Coronary artery (tissue), 2 donors: ENCODE measurements at regions not wholly inside any gene's neighbourhood (a gene's known extent, or its start where the extent isn't known, plus 50 kb on each side); places are given as distances from the start of the nearest gene placed in this dataset.

Experiments
- DNase-seq: peaks from one replicate; pipeline ENCODE4 v3.0.0-alpha.2; 2017; ENCODE audit warnings: low spot score
- H3K27ac ChIP-seq, 2 donors: fragments of 200-600 bp; sonication (generic); one replicate each; pipeline ENCODE4 v1.5.1; 2016 to 2019
- H3K4me3 ChIP-seq: fragments of 200-600 bp; sonication (generic); 2 replicates; pipeline ENCODE4 v1.5.1; 2016; ENCODE audit warnings: mild to moderate bottlenecking, moderate library complexity
- TF ChIP-seq, protein P1 (sequence below): fragments of 200-600 bp; sonication (generic); IDR thresholded peaks from one replicate; pipeline ENCODE4 v1.5.1; 2019; ENCODE audit warnings: antibody characterized with exemption

DNA sequence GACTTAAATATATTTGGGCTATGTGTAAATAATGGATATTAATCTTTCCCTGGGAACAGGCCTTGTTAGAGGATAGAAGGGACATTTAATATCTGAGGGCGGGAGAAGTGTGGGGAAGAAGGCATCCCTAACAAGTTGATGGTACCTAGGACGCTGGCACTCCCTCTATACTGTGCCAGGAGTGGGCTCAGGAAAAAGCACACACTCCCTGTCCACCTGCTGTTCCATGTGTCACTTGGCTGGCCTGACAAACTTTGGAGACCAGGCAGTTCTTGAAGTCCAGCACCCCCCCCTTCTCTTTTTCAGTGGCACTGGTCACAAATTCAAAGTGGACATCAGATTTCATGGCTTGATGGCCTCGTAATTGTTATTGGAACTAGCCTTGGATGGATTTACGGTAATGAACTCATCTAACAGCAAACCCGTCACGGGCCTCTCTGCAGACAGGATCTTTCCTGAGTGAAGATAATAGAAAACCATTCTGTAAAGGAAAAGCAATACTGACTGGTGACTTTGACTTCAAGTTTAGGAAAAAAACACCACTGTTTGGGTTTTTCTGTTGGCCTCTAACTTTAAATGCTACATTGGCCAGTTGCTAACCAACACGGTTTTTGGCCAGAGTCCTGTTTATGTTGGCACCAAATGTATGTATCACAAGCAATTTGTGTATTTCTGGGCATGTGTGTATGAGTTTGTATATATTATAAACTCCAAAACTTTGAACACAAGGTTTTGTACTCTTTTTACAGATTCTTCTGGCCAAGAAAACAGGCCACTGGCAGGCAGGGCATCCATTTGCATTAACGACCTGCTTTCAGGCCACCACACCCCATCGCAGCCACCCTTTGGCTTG lies 552.6 kb downstream of the CCDC171 start:
- Histone ChIP-seq H3K27ac (no peak overlapping the region), H3K4me3 (no peak overlapping the region)
- TF ChIP-seq, protein P1, sequence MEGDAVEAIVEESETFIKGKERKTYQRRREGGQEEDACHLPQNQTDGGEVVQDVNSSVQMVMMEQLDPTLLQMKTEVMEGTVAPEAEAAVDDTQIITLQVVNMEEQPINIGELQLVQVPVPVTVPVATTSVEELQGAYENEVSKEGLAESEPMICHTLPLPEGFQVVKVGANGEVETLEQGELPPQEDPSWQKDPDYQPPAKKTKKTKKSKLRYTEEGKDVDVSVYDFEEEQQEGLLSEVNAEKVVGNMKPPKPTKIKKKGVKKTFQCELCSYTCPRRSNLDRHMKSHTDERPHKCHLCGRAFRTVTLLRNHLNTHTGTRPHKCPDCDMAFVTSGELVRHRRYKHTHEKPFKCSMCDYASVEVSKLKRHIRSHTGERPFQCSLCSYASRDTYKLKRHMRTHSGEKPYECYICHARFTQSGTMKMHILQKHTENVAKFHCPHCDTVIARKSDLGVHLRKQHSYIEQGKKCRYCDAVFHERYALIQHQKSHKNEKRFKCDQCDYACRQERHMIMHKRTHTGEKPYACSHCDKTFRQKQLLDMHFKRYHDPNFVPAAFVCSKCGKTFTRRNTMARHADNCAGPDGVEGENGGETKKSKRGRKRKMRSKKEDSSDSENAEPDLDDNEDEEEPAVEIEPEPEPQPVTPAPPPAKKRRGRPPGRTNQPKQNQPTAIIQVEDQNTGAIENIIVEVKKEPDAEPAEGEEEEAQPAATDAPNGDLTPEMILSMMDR = no peak
- DNase-seq = no peak

DNA sequence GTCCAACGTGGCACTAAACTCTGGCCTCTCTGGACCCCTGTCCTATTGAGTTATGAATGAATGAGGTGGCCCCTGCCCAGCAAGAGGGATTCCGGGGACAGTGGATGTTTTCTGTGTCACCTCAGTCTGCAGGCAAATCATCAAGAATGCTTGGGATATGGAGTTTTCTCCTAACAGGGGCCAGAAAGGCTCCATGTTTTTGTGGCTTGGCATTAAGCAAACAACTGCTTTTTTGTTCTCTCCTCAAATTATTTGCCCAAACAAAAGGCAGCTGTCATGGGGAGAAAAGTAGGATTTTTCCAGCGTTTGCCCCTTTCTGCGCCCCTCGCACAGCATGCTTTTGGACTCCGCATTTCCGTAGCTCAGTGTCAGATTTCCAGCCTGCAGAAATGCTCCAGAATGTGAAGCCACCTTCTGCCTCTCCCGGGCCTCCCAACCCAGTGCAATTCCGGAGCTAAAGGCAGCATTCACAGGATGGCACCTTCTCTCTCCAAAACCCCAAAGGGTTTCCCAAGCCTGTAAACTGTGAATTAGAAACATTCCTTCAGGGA lies 553.3 kb downstream of the CCDC171 start:
- Histone ChIP-seq H3K4me3 (no peak overlapping the region), H3K27ac (no peak overlapping the region)
- TF ChIP-seq, protein P1 = no peak
- no peak for DNase-seq

- TF ChIP-seq, protein P1 = no peak
- no peak for DNase-seq
These were observed 559.3 kb downstream of the CCDC171 start for GRCh38 chr9:16112116-16112515.

DNA sequence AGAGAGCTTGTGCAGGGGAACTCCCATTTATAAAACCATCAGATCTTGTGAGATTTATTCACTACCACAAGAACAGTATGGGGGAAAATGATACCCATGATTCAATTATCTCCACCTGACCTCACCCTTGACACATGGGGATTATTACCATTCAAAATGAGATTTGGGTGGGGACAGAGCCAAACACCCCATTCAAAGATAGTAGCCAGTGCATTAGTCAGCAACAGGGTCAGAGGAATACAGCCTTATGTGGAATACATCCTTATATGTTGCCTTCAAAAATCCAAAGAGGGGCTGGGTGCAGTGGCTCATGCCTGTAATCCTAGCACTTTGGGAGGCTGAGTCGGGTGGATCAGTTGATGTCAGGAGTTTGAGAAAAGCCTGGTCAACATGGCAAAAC lies 563.2 kb downstream of the CCDC171 start:
- TF ChIP-seq, protein P1 = no peak
- Histone ChIP-seq H3K27ac (no peak overlapping the region), H3K4me3 (no peak overlapping the region)
- no peak for DNase-seq

More at GRCh38 chr9:16112116-16112515, 559.3 kb downstream of the CCDC171 start:
- Histone ChIP-seq H3K27ac (no peak overlapping the region), H3K4me3 (no peak overlapping the region)

- Histone ChIP-seq H3K4me3 (no peak overlapping the region), H3K27ac (no peak overlapping the region)
- DNase-seq = no peak
- TF ChIP-seq, protein P1 = no peak
These were observed 565.2 kb downstream of the CCDC171 start for GRCh38 chr9:16118043-16118442.

DNA sequence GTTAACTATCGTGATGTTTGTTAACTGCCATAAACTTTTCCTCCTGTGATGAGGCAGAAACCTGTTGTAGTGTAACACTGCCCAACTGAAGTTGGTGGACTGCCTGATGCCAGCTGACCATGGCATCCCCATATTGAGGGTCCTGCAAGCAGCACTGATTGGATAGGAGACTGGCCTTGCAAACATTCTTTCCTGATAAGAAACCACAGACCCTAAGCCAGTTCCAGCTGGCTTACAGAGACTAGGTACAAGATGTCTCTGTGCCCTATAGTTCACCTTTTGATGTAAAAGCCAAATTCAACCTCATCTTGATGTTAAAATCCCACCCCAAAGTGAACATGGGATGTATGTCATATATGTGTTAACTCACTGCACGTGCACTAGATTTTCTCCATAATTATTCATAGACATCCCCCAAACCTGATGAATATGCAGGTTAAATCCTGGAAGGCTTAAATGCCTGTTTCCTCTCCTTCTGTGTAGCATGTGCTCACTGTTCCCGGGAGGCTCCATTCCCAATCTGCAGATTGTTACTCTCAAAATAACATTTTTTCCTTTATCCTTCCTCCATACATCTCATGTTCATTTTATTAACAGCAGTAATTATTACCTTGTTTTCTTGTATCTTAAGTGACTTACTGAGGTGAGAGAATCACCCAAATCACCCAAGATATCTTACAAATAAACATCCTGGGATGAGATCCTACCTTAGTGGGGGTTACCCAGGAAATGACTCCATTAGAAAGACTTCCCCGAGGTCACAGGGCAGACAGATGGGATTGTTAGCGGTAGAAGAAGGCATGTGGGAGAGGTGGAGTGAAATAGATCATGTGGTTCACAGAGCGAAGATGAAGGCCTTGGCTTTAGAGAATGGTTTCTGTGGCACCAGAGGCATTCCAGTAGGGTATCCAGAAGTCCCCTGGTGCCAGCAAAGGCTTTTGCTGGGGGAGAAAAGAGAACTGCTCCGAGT lies 566.7 kb downstream of the CCDC171 start:
- Histone ChIP-seq H3K27ac (no peak overlapping the region), H3K4me3 (no peak overlapping the region)
- TF ChIP-seq, protein P1 = no peak
- DNase-seq = no peak
